Left ventricle myocardium superior (tissue), 1 donor: ENCODE measurements at regions not wholly inside any gene's neighbourhood (a gene's known extent, or its start where the extent isn't known, plus 50 kb on each side); places are given as distances from the start of the nearest gene placed in this dataset.
"Not testable (repeated sequence)": the region's sequence is repeated elsewhere in the genome, so short reads cannot be mapped to it uniquely, and the experiment has no call there.

Experiments
- ATAC-seq: fragments of 200-7000 bp; cut with Tn5 transposase; one replicate; pipeline ENCODE4 v1.9.1; 2020; ENCODE audit warnings: mild to moderate bottlenecking, moderate library complexity
- DNase-seq: peaks from one replicate; pipeline ENCODE4 v3.0.0-alpha.2; 2020
- intact Hi-C: fragments of 100-400 bp; cut with micrococcal nuclease; formaldehyde crosslinking; loops from one replicate; pipeline ENCODE4 v1.11.0; 2022
- donor health status: DM: no; HTN: yes; CAD: no; lungs with severe emphysema.

DNA sequence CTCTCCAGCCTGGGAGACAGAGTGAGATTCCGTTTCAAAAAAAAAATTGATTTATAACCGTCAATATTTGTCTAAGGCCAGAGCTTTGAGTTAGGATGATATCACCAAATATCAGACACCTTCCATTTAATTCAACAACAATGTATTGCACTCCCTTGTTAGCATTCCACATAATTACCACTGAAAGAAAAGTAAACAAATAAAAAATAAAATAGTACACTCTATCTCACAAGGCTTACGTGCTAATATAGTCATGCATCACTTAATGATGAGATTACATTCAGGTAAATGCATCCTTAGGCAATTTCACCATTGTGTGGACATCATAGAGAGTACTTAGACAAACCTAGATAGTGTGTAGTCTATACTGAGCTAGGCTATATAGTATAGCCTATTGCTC is 127.6 kb upstream of the RHOBTB1 start:
- no peak for ATAC-seq
- intact Hi-C loops: no loop called here
- DNase-seq: no peak

DNA sequence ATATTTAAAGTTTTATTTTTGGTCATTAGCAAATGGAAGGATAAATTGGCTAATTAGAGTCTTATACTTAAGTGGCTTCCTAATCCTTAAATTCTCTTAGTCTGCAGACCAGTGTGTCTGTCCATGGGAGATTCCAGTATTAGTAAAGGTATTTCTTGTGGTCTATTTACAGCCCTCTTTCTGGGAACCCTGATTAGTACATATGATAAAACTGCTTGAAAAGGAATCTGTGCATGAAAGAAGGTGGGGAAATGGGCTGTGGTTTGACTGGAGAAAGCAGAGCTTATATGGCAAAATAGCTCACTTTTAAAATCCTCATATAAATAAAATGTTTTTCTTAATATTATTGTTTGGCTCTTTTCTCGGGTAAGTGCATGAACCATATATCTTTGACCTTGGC is 124.5 kb upstream of the RHOBTB1 start:
- ATAC-seq (peak; percentile 32), DNase-seq (no peak)
- intact Hi-C loops: no loop called here

DNA sequence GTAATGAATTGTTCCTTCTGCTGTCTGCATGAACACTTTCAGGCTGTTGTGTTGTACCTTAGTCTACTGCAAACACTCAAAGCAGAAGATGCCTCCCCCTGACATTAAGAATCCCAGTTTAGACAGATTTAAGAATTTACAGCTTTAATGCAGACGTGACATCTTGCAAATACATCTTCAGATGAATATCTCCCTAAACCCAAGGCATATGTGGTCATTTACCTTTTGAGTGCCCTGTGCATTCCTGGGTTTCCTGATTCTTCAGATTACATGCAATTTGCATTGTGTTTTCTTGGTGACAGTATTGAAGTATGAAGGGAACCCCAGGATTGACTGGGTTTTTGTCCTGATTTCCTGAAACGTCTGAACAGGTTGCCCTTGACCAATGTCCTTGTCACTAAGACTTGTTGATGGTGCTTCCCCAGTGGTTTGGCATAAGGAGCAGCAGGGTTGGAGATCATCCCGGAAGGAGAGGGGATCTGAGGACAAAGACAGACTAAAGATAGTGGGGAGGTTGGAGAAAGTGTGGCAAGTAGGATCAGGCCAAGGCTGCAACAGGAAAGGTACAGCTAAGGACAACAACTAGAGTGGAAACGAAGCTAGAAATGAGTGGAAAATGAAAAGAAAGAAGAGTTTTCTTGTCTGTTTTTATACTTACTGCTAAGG is 123.8 kb upstream of the RHOBTB1 start:
- intact Hi-C loops: no loop called here
- ATAC-seq (peak; percentile 67), DNase-seq (no peak)

DNA sequence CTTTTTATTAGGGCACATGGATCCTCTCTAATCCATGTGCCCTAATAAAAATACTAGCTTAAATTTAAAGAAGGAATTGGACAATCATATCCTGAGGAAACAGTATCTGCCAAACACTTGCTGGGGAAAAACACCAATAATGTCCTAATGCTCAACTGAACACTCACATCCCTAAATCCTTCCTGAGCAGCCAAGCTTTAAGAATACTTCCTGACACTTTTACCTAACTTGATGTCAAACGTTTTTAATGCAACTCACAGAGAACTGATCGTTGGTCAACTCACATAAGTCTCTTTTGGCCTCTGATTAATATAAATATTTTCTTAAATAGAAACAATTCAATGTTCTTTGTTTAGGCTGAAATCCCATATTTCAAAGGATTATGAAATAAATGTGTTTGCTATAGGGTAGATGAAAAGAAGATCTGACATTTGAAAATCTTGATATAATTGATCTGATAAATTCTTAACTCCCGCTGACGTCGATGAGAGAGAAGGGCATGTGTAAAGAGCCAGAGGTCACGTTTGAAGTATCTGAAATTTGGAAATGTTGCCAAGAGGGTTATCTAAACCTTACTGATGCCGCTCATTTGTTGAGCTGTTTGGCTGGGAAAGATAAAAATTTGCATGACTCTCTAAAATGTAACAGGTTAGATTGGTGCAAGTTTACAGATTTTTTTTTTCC is 122.8 kb upstream of the RHOBTB1 start:
- intact Hi-C loops: no loop called here
- DNase-seq (no peak), ATAC-seq (no peak)

DNA sequence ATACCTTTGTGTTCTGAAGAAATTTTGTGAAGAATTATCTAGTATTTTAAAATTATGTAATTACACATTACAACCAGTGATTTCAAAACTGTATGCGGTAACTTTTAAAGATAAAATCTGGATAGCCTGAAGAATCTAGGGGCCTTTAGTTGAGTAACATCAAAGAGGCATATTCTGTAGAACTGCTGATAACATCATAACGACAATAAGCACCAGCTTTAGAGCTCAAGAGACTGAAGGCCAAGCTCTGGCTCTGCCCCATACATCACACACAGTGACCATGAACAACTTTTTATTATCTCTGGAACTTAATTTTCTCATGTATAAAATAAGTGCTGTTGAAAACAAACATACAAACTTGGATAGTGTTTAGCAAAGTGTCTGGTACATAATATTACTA is 121.1 kb upstream of the RHOBTB1 start:
- ATAC-seq (no peak), DNase-seq (no peak)

DNA sequence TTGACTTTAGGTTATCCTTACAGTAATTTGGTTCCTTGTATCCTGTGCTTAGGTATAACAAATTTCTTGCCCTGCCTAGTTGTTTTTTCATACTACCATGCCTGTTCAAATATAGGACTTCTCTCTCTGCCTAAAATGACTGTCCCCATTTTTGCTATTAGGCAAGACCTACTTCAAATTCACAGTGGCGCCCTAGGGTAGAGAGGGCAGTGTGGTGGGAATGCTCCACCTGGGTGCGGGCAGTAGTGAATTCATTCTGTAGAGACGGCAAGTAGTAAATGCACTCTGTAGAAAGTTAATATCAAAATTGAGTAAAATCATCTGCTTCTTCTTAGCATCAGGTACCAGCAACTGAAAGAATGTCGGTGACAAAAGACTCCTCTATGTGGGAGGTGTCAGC is 120.4 kb upstream of the RHOBTB1 start:
- DNase-seq (no peak), ATAC-seq (no peak)
- intact Hi-C loops: no loop called here

More for the DNA sequence above, 121.1 kb upstream of the RHOBTB1 start:
- intact Hi-C loops: no loop called here

DNA sequence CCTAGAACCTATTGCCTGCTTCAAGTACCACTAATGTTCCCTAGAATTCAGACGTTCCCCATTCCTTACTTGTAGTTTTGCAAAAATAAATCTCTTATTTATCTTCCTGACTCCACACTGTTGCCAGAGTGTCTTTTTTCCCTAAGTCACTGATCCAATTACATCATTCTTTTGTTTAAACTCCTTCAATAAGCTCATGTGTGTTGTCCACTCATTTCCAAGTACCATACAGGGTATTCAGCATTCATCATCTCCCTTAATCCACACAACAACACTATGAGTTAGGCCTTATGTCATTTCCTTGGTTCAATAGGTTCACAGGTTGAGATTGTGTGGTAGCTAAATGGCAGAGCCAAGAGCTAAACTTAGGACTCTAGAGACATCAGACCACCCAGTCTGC is 119.9 kb upstream of the RHOBTB1 start:
- intact Hi-C loops: no loop called here
- ATAC-seq (no peak), DNase-seq (no peak)

DNA sequence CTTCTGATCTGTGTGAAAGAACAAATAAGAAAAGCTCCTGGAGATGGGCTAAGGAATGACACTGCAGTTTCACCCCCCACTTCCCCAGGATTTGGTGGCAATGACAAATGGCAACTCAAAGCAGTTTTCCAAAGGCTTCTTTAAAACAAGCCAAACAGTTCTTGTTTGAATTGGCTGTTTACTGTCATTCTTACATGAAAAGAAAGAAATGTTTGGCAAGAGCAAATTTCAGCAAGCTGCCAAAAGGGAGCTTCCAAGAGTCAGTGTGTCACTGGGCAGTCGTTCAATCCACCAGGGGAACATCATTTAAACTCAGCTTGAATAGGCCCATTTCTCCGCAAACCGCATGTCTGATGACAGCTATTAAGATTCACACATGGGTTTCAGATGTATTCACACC is 119.0 kb upstream of the RHOBTB1 start:
- DNase-seq (no peak), ATAC-seq (no peak)
- intact Hi-C loops: no loop called here

DNA sequence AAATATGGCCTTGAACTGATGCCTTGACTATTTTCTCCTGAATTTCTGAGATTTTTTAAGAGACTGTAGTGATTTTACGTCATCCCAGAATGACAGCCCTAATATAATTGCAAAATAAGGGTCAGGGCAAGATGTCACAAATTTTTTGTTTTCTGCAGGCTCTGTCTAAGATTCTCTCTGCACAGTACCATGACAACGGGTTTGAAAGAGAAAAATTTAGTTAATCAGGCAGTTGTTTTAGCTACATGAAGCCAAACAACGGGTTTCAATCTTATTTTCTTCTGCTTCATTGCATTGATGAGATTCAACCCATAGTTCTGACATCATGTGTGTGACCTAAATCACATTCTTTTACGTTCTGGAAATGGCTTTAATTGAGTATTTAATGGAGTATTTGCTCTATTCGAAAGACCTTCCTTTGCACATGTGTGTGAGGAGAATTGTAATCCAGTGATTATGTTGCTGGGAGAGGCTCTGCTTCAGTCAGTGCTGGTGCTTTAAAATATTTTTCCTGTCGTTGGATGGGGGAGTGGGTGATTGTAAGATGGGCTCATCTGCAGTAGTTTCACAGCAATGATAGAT is 118.0 kb upstream of the RHOBTB1 start:
- no peak for DNase-seq
- ATAC-seq: no peak
- intact Hi-C loops: no loop called here

DNA sequence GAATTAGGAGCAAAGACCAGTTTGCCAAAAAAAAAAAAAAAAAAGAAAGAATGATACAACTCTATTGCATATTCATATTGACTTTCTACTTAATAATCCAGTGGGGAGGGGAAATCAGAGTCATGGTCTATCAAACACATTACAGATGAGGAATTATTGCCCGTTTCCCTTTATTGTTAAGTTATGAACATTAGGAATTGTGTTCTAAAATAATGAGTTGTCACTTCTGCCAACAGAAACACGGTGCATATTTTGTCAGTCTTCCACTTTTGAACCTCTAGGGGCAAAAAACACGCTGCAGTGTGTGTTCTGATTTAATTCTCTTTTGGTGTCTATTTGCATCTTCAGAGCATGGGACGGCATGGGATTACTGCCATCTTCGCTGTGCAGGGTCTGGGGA is 115.7 kb upstream of the RHOBTB1 start:
- no peak for DNase-seq
- no peak for ATAC-seq
- intact Hi-C loops: no loop called here

DNA sequence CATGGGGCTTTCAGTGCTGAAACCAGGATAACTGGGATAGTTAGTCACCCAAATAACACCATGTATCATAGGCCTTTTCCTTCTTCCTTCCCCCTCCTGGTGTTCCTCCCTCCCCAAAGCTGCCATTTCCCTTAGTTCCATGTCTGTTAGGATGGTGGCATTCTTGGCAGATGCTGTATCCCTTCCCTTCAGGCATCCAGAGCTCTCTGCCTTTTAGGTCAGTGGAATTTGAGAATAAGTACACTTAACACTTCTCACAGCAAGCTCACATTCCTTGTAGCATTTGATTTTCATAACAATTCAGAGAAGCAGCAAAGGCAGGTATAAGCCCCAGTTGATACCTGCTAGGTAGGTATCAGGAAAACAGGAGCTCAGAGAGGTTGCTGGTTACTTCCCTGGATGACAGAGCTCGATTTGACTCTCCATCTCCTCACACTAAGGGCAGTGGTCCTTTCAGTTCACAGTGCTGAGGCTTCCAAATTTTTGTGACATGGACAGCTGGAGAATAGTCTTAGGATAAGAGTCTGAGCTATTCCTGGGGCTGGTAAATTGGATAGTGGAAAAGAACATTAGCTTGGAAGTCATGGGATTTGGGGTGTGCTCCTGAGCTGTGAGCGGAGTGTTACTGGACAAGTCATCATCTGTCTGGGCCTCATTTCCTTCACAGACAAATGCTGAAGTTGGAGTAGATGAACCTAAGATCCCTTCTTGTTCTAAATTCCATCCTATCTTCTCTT is 108.7 kb upstream of the RHOBTB1 start:
- intact Hi-C loops: no loop called here
- no peak for ATAC-seq
- DNase-seq: no peak

DNA sequence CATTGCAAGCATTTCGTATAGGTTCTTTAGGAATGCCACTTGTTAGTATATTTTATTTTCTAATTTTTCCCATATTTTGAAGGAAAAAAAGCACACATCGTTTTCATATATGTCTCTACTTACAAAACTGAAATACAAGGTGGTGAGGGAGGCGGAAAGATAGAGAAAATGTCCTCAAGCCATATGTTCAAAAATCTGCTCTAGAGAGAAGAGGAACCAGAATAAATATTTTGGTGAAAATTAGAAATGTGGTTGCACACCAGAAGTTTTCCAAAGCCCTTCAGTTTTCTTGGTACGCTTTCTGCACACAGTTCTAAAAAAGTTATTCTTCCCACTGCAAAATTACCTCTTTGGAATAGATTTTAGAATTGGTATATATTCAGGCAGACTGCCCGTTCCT is 107.4 kb upstream of the RHOBTB1 start:
- ATAC-seq: no peak
- intact Hi-C loops: no loop called here

DNA sequence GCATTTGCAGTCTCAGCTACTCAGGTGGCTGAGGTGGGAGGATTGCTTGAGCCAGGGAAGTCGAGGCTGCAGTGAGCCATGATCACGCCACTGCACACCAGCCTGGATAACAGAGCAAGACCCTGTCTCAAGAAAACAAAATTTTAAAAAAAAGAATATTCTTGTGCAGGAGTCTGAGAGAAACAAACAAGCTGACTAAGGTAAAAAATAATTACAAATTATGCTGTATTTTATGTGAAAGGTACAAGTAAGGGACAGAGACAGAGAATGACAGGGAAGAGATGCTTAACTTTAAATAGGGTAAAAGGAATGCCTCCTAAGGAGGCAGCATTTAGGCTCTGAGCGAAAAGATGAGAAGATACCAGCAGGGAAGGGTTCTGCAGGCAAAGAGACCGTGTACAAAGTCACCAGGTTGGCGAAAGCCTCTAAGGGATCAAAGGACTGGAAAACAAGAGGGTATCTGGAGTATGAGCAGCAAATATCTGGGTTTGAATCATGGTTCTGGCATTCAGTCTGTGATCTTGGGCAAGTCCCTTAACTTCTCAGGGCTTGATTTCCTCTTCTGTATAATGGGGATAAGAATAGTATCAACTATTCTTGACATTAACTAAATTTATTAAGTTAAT is 106.2 kb upstream of the RHOBTB1 start:
- no peak for DNase-seq
- intact Hi-C loops: no loop called here

More for the DNA sequence above, 107.4 kb upstream of the RHOBTB1 start:
- no peak for DNase-seq

DNA sequence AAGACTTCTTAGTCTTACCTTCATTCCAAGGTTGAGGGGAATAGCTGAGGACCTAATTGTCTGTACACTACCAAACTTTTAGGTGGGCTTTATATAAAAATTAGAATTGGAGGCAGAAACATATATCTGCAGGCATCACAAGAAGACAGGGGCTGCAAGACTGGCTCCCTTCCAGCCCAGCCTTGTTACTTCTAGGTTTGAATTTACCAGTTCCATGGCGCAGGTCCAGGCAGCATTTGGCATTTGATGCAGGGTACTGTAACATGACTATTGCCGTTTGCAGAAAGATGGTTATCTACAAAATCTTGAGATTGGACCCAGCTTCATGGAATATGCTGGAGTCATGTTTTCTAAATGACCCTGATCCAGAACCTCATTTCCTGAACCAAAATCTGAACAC is 105.4 kb upstream of the RHOBTB1 start:
- DNase-seq (no peak), ATAC-seq (no peak)
- intact Hi-C loops: no loop called here

More for the DNA sequence above, 106.2 kb upstream of the RHOBTB1 start:
- ATAC-seq: no peak

DNA sequence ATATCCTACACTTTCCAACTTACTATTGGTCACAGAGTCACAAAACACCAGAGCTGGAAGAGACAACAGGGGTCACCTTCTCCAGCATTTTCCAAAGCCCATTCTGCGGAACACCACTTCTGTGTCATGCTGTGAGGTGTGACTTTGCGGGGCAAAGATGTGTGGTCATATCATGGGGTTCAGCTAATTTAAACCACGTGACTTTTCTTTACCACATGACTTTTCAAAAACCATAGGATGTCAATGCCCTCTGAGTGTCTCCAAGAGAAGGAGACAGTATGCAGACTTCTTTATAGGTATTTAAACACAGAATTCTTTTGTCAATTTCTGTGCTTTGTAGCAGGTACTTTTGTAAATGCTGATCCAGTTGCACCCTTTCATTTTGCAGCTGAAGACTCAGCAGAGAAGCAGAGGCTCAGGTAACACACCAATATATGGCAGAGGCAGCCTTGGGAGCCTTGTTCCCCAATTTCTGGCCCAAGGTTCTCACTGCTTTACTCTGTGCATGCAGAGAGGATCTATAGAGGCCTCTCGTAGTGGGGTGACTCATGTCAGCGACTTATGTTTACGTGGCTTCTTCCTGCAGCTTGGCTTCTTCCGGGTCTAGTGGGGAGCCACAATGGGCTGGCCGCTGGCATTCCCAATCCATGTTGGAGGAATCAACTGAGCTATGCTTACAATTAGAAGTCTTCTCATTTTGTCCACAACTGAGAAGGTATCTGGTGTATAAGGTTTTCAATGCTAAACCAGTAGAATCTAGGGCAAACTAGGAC is 104.0 kb upstream of the RHOBTB1 start:
- ATAC-seq: no peak
- intact Hi-C loops: no loop called here

DNA sequence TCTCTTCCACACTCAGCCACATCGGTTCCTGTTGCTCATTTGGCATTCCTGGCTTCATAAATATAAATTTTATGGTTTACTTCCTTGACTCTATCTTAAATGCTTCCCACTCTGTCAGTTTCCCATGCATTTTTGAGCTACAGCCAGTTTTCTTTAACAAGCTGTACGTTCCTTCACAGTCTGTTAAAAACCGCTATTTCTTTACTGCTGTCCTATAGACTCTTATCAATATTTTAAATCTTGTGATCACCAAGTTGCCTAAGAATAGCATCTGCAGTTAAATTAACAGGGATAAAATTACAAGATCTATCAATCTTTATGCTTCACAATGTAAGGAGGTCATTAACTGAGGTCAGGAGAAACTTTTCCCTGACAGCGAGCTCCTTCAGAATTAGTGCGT is 103.1 kb upstream of the RHOBTB1 start:
- no peak for DNase-seq
- intact Hi-C loops: no loop called here
- no peak for ATAC-seq

More for the DNA sequence above, 104.0 kb upstream of the RHOBTB1 start:
- DNase-seq: no peak

DNA sequence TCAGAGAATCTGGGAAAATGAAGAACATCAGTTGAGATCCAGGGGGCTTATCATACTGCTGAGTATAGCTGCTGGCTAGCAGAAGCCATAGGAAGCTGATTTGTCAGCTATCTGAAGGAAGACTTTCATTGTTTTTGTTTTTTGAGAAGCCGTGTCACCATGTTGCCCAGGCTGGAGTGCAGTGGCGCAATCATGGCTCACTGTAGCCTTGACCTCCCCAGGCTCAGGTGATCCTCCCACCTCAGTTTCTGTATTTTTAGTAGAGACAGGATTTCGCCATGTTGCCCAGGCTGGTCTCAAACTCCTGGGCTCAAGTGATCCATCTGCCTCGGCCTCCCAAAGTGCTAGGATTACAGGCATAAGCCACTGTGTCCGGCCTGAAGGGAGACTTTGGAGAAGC is 101.5 kb upstream of the RHOBTB1 start:
- intact Hi-C loops, ATAC-seq, DNase-seq: not testable (repeated sequence)

DNA sequence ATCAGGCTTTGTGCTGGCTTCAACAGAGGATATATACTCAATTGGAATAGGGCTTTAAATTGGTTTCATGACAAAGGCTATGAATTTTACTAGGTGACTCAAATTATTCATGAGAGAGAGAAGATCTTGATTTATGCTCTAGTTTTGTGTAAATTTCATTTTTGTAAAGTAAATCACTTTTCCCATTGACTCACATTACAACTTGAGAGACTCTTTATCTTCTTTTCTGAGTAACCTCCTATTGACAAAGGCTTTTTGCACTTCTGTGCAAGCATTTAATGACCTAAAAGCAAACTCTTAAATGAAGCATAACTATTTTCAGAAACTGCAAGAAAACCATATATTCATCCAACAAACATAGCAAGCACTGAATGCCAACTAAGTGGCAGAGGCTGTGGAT is 98.5 kb upstream of the RHOBTB1 start:
- DNase-seq: no peak
- intact Hi-C loops: no loop called here
- ATAC-seq: no peak

DNA sequence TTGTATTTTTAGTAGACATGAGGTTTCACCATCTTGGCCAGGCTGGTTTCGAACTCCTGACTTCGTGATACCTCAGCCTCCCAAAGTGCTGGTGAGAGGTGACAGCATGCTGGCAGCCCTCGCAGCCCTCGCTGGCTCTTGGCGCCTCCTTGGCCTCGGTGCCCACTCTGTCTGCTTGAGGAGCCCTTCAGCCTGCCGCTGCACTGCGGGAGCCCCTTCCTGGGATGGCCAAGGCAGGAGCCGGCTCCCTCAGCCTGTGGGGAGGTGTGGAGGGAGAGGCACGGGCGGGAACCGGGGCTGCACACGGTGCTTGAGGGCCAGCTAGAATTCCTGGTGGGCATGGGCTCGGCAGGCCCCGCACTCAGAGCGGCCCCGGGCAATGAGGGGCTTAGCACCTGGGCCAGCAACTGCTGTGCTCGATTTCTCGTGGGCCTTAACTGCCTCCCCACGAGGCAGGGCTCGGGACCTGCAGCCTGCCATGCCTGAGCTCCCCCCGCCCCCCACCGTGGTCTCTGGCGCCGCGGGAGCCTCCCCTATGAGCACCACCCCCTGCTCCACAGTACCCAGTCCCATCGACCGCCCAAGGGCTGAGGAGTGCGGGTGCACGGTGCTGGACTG is 96.5 kb upstream of the RHOBTB1 start:
- intact Hi-C loops: no loop called here
- DNase-seq (no peak), ATAC-seq (no peak)
